Esophagus muscularis mucosa (tissue), 4 donors: ENCODE measurements at regions not wholly inside any gene's neighbourhood (a gene's known extent, or its start where the extent isn't known, plus 50 kb on each side); places are given as distances from the start of the nearest gene placed in this dataset.

ENCODE experiments used
- DNase-seq: peaks from one replicate; pipeline ENCODE4 v3.0.0-alpha.2; 2017; ENCODE audit errors: extremely low spot score
- H3K27ac ChIP-seq, 4 donors: fragments of 200-600 bp; sonication (generic); replicated peaks in 1 of 4; 1 replicate in 3 of 4; 2 replicates in 1 of 4; pipeline ENCODE4 v1.5.1; 2016 to 2019; ENCODE audit warnings: mild to moderate bottlenecking in 1 of 4
- H3K27me3 ChIP-seq, 4 donors: fragments of 200-600 bp; sonication (generic); one replicate each; pipeline versions ENCODE4 v1.5.1 to v1.6.0; 2016 to 2019
- H3K36me3 ChIP-seq, 4 donors: fragments of 200-600 bp; sonication (generic); one replicate each; pipeline ENCODE4 v1.5.1; 2016 to 2019
- H3K4me1 ChIP-seq, 4 donors: fragments of 200-600 bp; sonication (generic); one replicate each; pipeline ENCODE4 v1.5.1; 2016 to 2019
- H3K4me3 ChIP-seq, 4 donors: fragments of 200-600 bp; sonication (generic); 1 replicate in 2 of 4; 2 replicates in 2 of 4; pipeline ENCODE4 v1.5.1; 2016 to 2019; ENCODE audit warnings: mild to moderate bottlenecking in 4 of 4, moderate library complexity in 1 of 4
- H3K9me3 ChIP-seq, 4 donors: fragments of 200-600 bp; sonication (generic); 1 replicate in 3 of 4; 2 replicates in 1 of 4; pipeline ENCODE4 v1.5.1; 2016 to 2019
- CTCF ChIP-seq, 3 experiments: fragments of 200-600 bp in 2 of 3; fragments of 450-650 bp in 1 of 3; sonication (generic) in 2 of 3; IDR thresholded peaks; one replicate each; pipeline ENCODE4 v1.5.1; 2017 to 2019; ENCODE audit warnings: antibody characterized with exemption in 3 of 3, mild to moderate bottlenecking in 2 of 3, moderate library complexity in 1 of 3
- EP300 ChIP-seq: sonication (generic); formaldehyde crosslinking; IDR thresholded peaks from one replicate; pipeline ENCODE4 v1.6.1; 2017; ENCODE audit warnings: antibody characterized with exemption
- POLR2A ChIP-seq: fragments of 450-650 bp; IDR thresholded peaks from one replicate; pipeline ENCODE4 v1.6.1; 2017; ENCODE audit warnings: antibody characterized with exemption, moderate library complexity, mild to moderate bottlenecking, low read depth
- POLR2AphosphoS5 ChIP-seq, 2 donors: sonication (generic); formaldehyde crosslinking; IDR thresholded peaks; one replicate each; pipeline ENCODE4 v1.6.1; 2017; ENCODE audit warnings: antibody characterized with exemption in 2 of 2
- WGBS: methylation state at CpG from one replicate; pipeline ENCODE4 v1.1.5; 2018; 5-methylcytosine and 5-hydroxymethylcytosine counted together
- intact Hi-C: fragments of 100-400 bp; cut with DNase I; formaldehyde crosslinking; loops from one replicate; pipeline ENCODE4 v1.15.1; 2023

- no peaks in the 10 kb centered on the region for H3K36me3 ChIP-seq
- H3K27me3 ChIP-seq: no peaks in the 10 kb centered on the region
- intact Hi-C loops: no loop called here
Measured at GRCh38 chr12:13839365-13840336, 141.8 kb downstream of the GRIN2B start.

GRCh38 chr12:13836099-13836498, 145.3 kb downstream of the GRIN2B start:
- 81% methylated on average over 3 of the region's 3 CpGs for WGBS
- DNase-seq: peak; percentile 50
- intact Hi-C loops: no loop called here
- no peaks in the 10 kb centered on the region for H3K9me3 ChIP-seq
- H3K27me3 ChIP-seq: no peaks in the 10 kb centered on the region
- TF ChIP-seq POLR2AphosphoS5 (IDR thresholded peaks at IDR 0.05) (no peak), CTCF (IDR thresholded peaks at IDR 0.05) (no peak), EP300 (no peak), POLR2A (no peak)
- no peak overlapping the region for H3K4me3 ChIP-seq
- H3K4me1 ChIP-seq: no peaks in the 10 kb centered on the region
- no peak overlapping the region for H3K27ac ChIP-seq
- H3K36me3 ChIP-seq: no peaks in the 10 kb centered on the region

More at GRCh38 chr12:13839365-13840336, 141.8 kb downstream of the GRIN2B start:
- no peak overlapping the region for H3K27ac ChIP-seq
- peak; percentile 72 for DNase-seq
- TF ChIP-seq POLR2A (no peak), EP300 (no peak), POLR2AphosphoS5 (IDR thresholded peaks at IDR 0.05) (no peak), CTCF (IDR thresholded peaks at IDR 0.05) (no peak)
- H3K4me1 ChIP-seq: no peaks in the 10 kb centered on the region
- H3K9me3 ChIP-seq: no peaks in the 10 kb centered on the region
- WGBS: 86% methylated on average over 11 of the region's 11 CpGs
- H3K4me3 ChIP-seq: no peak overlapping the region

- intact Hi-C loops: no loop called here
- peak; percentile 39 for DNase-seq
- no peak for TF ChIP-seq CTCF (IDR thresholded peaks at IDR 0.05)
- Histone ChIP-seq H3K4me3 (no peak overlapping the region), H3K4me1 (no peaks in the 10 kb centered on the region), H3K9me3 (no peaks in the 10 kb centered on the region), H3K27ac (no peak overlapping the region), H3K36me3 (no peaks in the 10 kb centered on the region), H3K27me3 (no peaks in the 10 kb centered on the region)
- 83% methylated on average over 1 of the region's 1 CpG for WGBS
Measured at GRCh38 chr12:13835652-13836051, 145.8 kb downstream of the GRIN2B start.

GRCh38 chr12:13834241-13834640, 147.2 kb downstream of the GRIN2B start:
- Histone ChIP-seq H3K4me1 (no peaks in the 10 kb centered on the region), H3K9me3 (no peaks in the 10 kb centered on the region), H3K27me3 (no peaks in the 10 kb centered on the region), H3K36me3 (no peaks in the 10 kb centered on the region), H3K4me3 (no peak overlapping the region), H3K27ac (no peak overlapping the region)
- WGBS: 84% methylated on average over 3 of the region's 5 CpGs
- intact Hi-C loops: no loop called here
- peak; percentile 47 for DNase-seq
- TF ChIP-seq EP300 (no peak), CTCF (IDR thresholded peaks at IDR 0.05) (no peak), POLR2A (no peak), POLR2AphosphoS5 (IDR thresholded peaks at IDR 0.05) (no peak)
